CD4-positive, alpha-beta T cell (primary cell): ENCODE measurements at regions not wholly inside any gene's neighbourhood (a gene's known extent, or its start where the extent isn't known, plus 50 kb on each side); places are given as distances from the start of the nearest gene placed in this dataset.

ENCODE experiments used
- ATAC-seq: fragments of 200-7000 bp; cut with Tn5 transposase; one replicate; pipeline ENCODE4 v1.10.0; 2022; ENCODE audit warnings: mild to moderate bottlenecking; ENCODE audit not compliant: poor library complexity
- CTCF ChIA-PET: fragments of 350-600 bp; sonication (Branson Sonifier 250); formaldehyde crosslinking; loops from one replicate; lab custom pipeline; 2021; ENCODE audit warnings: antibody characterized with exemption, inconsistent platforms; lab: Charles Lee
- POLR2A ChIA-PET: fragments of 350-600 bp; sonication (Branson Sonifier 250); formaldehyde crosslinking; loops from one replicate; lab custom pipeline; 2021; ENCODE audit warnings: antibody characterized with exemption, inconsistent platforms; lab: Charles Lee
- DNase-seq, 14 experiments: peaks; one replicate each; pipeline ENCODE4 v3.0.0-alpha.2; 2013 to 2020; ENCODE audit warnings: mixed read lengths in 2 of 14
- H3K27ac ChIP-seq, 2 donors: one replicate each; pipeline versions ENCODE4 v1.5.1 to v1.7.0; 2013; ENCODE audit warnings: low read length in 2 of 2, low read depth in 1 of 2, mild to moderate bottlenecking in 1 of 2
- H3K27me3 ChIP-seq, 2 experiments: 1 replicate in 1 of 2; 2 replicates in 1 of 2; pipeline versions ENCODE4 v1.6.1 to v1.7.0; 2013; ENCODE audit warnings: low read length in 2 of 2, control low read depth in 1 of 2, mild to moderate bottlenecking in 1 of 2, moderate library complexity in 1 of 2; ENCODE audit not compliant: insufficient read depth in 2 of 2, control insufficient read depth in 1 of 2
- H3K36me3 ChIP-seq: one replicate; pipeline ENCODE4 v1.6.1; 2013; ENCODE audit warnings: low read length, control low read depth; ENCODE audit not compliant: insufficient read depth
- H3K4me1 ChIP-seq: one replicate; pipeline ENCODE4 v1.6.1; 2013; ENCODE audit warnings: low read length, control low read depth; ENCODE audit not compliant: insufficient read depth
- H3K4me3 ChIP-seq: one replicate; pipeline ENCODE4 v1.5.1; 2013; ENCODE audit warnings: mild to moderate bottlenecking, low read length, moderate library complexity
- H3K9me3 ChIP-seq, 2 experiments: 1 replicate in 1 of 2; 2 replicates in 1 of 2; pipeline versions ENCODE4 v1.6.1 to v1.7.0; 2013; ENCODE audit warnings: low read length in 2 of 2, mild to moderate bottlenecking in 2 of 2, control low read depth in 1 of 2, moderate library complexity in 1 of 2; ENCODE audit not compliant: control insufficient read depth in 1 of 2, insufficient read depth in 1 of 2
- H3K27ac Mint-ChIP-seq: one replicate; pipeline ENCODE4 v1.8.0; 2020; ENCODE audit warnings: mixed read lengths
- H3K27me3 Mint-ChIP-seq: one replicate; pipeline ENCODE4 v1.8.0; 2021; ENCODE audit warnings: mixed read lengths
- H3K36me3 Mint-ChIP-seq: one replicate; pipeline ENCODE4 v1.8.0; 2021; ENCODE audit warnings: low read depth, mixed read lengths
- H3K4me1 Mint-ChIP-seq: one replicate; pipeline ENCODE4 v1.8.0; 2021; ENCODE audit warnings: low read depth, mixed read lengths
- H3K4me3 Mint-ChIP-seq: one replicate; pipeline ENCODE4 v1.8.0; 2020; ENCODE audit warnings: mild to moderate bottlenecking, mixed read lengths
- H3K9me3 Mint-ChIP-seq: one replicate; pipeline ENCODE4 v1.8.0; 2020; ENCODE audit warnings: mixed read lengths
- intact Hi-C, 2 experiments: fragments of 100-400 bp; cut with DNase I in 1 of 2; cut with micrococcal nuclease in 1 of 2; formaldehyde crosslinking; loops; one replicate each; pipeline versions ENCODE4 v1.15.1 to v1.9.0; 2023 to 2025; cut with DNase I, micrococcal nuclease
- TF ChIP-seq, protein P1 (sequence below): fragments of 200-600 bp; IDR thresholded peaks from one replicate; pipeline ENCODE4 v1.8.0; 2022; ENCODE audit warnings: antibody characterized with exemption, mild to moderate bottlenecking

DNA sequence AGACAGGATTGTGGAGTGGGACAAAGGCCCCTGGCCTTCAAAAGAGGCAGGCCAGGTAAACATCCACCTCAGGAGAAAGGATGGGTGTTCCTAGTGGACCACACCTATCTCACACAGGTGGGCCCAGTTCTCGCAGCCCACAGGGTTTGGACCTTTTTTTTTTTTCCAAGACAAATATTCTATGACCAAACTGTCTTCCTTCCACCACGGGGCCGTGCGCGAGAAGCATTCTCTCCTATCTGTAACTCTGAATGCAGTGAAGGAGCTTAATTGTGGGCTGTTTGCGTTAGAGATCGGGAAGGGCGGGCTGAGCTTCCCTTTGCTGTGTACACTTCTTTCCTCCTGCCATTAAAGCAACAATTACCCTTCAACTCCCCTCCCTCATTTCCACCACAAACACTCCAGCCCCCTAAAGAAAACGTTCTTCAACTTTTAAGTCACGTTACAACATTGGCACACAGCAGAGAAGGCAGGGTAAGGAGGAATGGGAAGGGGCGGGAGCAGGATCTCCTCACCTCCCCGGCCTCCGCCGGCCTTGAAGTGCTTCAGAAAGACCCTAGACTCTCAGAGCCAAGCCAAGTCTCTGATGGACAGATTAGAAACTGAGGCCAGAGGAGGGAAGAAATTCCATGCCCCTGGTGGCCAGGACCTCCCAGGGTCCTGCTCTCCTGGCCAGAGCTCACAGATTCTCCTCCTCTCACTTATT, 238.4 kb downstream of the BUD13 start:
- H3K4me1 Mint-ChIP-seq = no peaks in the 10 kb centered on the region
- ChIA-PET POLR2A (no interaction called here), CTCF (no interaction called here)
- no peak overlapping the region for H3K27ac ChIP-seq
- H3K36me3 ChIP-seq = no peaks in the 10 kb centered on the region
- H3K9me3 Mint-ChIP-seq = peaks cover 2% of the 10 kb centered on the region
- no peak overlapping the region for H3K27ac Mint-ChIP-seq
- TF ChIP-seq, protein P1, sequence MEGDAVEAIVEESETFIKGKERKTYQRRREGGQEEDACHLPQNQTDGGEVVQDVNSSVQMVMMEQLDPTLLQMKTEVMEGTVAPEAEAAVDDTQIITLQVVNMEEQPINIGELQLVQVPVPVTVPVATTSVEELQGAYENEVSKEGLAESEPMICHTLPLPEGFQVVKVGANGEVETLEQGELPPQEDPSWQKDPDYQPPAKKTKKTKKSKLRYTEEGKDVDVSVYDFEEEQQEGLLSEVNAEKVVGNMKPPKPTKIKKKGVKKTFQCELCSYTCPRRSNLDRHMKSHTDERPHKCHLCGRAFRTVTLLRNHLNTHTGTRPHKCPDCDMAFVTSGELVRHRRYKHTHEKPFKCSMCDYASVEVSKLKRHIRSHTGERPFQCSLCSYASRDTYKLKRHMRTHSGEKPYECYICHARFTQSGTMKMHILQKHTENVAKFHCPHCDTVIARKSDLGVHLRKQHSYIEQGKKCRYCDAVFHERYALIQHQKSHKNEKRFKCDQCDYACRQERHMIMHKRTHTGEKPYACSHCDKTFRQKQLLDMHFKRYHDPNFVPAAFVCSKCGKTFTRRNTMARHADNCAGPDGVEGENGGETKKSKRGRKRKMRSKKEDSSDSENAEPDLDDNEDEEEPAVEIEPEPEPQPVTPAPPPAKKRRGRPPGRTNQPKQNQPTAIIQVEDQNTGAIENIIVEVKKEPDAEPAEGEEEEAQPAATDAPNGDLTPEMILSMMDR = no peak
- DNase-seq = no peak
- no peaks in the 10 kb centered on the region for H3K4me1 ChIP-seq
- no peak overlapping the region for H3K4me3 ChIP-seq
- H3K9me3 ChIP-seq = peaks cover 0 to 5% of the 10 kb centered on the region in 2 experiments
- H3K27me3 ChIP-seq = peaks cover 14 to 31% of the 10 kb centered on the region in 2 experiments
- no peaks in the 10 kb centered on the region for H3K36me3 Mint-ChIP-seq
- H3K27me3 Mint-ChIP-seq = peaks cover 61% of the 10 kb centered on the region
- intact Hi-C loops = no loop called here
- ATAC-seq = no peak
- H3K4me3 Mint-ChIP-seq = no peak overlapping the region

GRCh38 chr11:116533186-116533825, 239.5 kb downstream of the BUD13 start:
- Mint-ChIP-seq H3K4me3 (no peak overlapping the region), H3K27me3 (peaks cover 53% of the 10 kb centered on the region), H3K4me1 (no peaks in the 10 kb centered on the region), H3K27ac (no peak overlapping the region), H3K36me3 (no peaks in the 10 kb centered on the region), H3K9me3 (peaks cover 2% of the 10 kb centered on the region)
- peaks cover 0 to 5% of the 10 kb centered on the region in 2 experiments for H3K9me3 ChIP-seq
- ATAC-seq (no peak), DNase-seq (no peak)
- no peaks in the 10 kb centered on the region for H3K36me3 ChIP-seq
- ChIA-PET CTCF (no interaction called here), POLR2A (no interaction called here)
- TF ChIP-seq, protein P1 = no peak
- H3K27me3 ChIP-seq = peaks cover 14 to 31% of the 10 kb centered on the region in 2 experiments
- intact Hi-C loops = no loop called here
- H3K4me3 ChIP-seq = no peak overlapping the region
- H3K27ac ChIP-seq = no peak overlapping the region
- no peaks in the 10 kb centered on the region for H3K4me1 ChIP-seq

- intact Hi-C loops = no loop called here
- ChIA-PET CTCF (no interaction called here), POLR2A (no interaction called here)
- no peaks in the 10 kb centered on the region for H3K4me1 Mint-ChIP-seq
- no peak for ATAC-seq
- no peaks in the 10 kb centered on the region for H3K36me3 Mint-ChIP-seq
- H3K27ac ChIP-seq = no peak overlapping the region
- H3K4me3 Mint-ChIP-seq = no peak overlapping the region
- no peaks in the 10 kb centered on the region for H3K36me3 ChIP-seq
- peaks cover 14 to 31% of the 10 kb centered on the region in 2 experiments for H3K27me3 ChIP-seq
- H3K9me3 Mint-ChIP-seq = peaks cover 2% of the 10 kb centered on the region
- TF ChIP-seq, protein P1 = no peak
- peaks cover 46% of the 10 kb centered on the region for H3K27me3 Mint-ChIP-seq
- no peaks in the 10 kb centered on the region for H3K4me1 ChIP-seq
- no peak overlapping the region for H3K27ac Mint-ChIP-seq
- no peak for DNase-seq
- peaks cover 0 to 13% of the 10 kb centered on the region in 2 experiments for H3K9me3 ChIP-seq
- no peak overlapping the region for H3K4me3 ChIP-seq
These were observed 240.7 kb downstream of the BUD13 start for GRCh38 chr11:116532066-116532465.
